HCT116 (cell line): ENCODE measurements at regions not wholly inside any gene's neighbourhood (a gene's known extent, or its start where the extent isn't known, plus 50 kb on each side); places are given as distances from the start of the nearest gene placed in this dataset.

Source experiments
- ATAC-seq: fragments of 200-7000 bp; cut with Tn5 transposase; 2 replicates; pipeline ENCODE4 v1.9.1; 2020; ENCODE audit warnings: mild to moderate bottlenecking, moderate library complexity
- BruUV-seq: library from RNA; stranded (reverse); fragments of 400-500 nt; replicated peaks from 2 replicates; lab custom pipeline; 2021; lab: Mats Ljungman, UMichigan
- CTCF ChIA-PET: fragments of 300-600 bp; sonication (Branson Sonifier 250); formaldehyde crosslinking; loops from one replicate; lab custom pipeline; 2021; ENCODE audit warnings: antibody characterized with exemption; lab: Charles Lee
- POLR2A ChIA-PET: fragments of 300-600, 350-600 bp; sonication (Branson Sonifier 250); formaldehyde crosslinking; loops from one replicate; lab custom pipeline; 2021; ENCODE audit warnings: antibody characterized with exemption; lab: Charles Lee
- RAD21 ChIA-PET, 2 experiments: fragments of 300-600 bp; sonication (Branson Sonifier 250); formaldehyde crosslinking; loops; one replicate each; lab custom pipeline; 2023; ENCODE audit warnings: low total read pairs in 2 of 2; ENCODE audit not compliant: uncharacterized antibody in 2 of 2, unreplicated experiment in 2 of 2, low non-redundant PET in 1 of 2; lab: Charles Lee
- DNase-seq: peaks from one replicate; pipeline ENCODE4 v3.0.0-alpha.2; 2010; ENCODE audit warnings: low read depth, low spot score
- H2AFZ ChIP-seq: fragments of 200-600 bp; shearing (Covaris generic), sonication (generic); 2 replicates; pipeline ENCODE4 v1.6.1; 2017; ENCODE audit warnings: low read depth, mixed run types, mixed read lengths, antibody characterized with exemption, low read length; ENCODE audit not compliant: poor library complexity, severe bottlenecking
- H3K27ac ChIP-seq: 2 replicates; pipeline ENCODE4 v1.5.1; 2012; ENCODE audit warnings: low read depth, low read length
- H3K27me3 ChIP-seq: fragments of 200-600 bp; sonication (generic); 2 replicates; pipeline ENCODE4 v1.6.1; 2016; ENCODE audit warnings: mixed run types, low read length, mixed read lengths; ENCODE audit not compliant: insufficient read depth
- H3K36me3 ChIP-seq, 2 experiments: fragments of 200-500 bp in 1 of 2; fragments of 200-600 bp in 1 of 2; sonication (Bioruptor generic) in 1 of 2; sonication (generic) in 1 of 2; 2 replicates each; pipeline versions ENCODE4 v1.5.1 to v1.6.1; 2014 to 2016; ENCODE audit warnings: low read length in 2 of 2, inconsistent platforms in 1 of 2, mixed read lengths in 1 of 2, mixed run types in 1 of 2; ENCODE audit not compliant: insufficient read depth in 2 of 2, control insufficient read depth in 1 of 2
- H3K4me1 ChIP-seq, 2 experiments: fragments of 200-600 bp in 1 of 2; sonication (generic) in 1 of 2; 2 replicates each; pipeline versions ENCODE4 v1.5.1 to v1.6.1; 2012 to 2017; ENCODE audit warnings: low read length in 2 of 2, inconsistent platforms in 1 of 2, mild to moderate bottlenecking in 1 of 2, mixed read lengths in 1 of 2, mixed run types in 1 of 2, moderate library complexity in 1 of 2; ENCODE audit not compliant: insufficient read depth in 2 of 2, control insufficient read depth in 1 of 2
- H3K4me2 ChIP-seq: fragments of 200-600 bp; sonication (generic); 2 replicates; pipeline ENCODE4 v1.6.1; 2017; ENCODE audit warnings: mixed run types, low read length, mixed read lengths
- H3K4me3 ChIP-seq, 2 experiments: fragments of 200-600 bp in 1 of 2; sonication (generic) in 1 of 2; replicated peaks in 1 of 2; 2 replicates each; pipeline ENCODE4 v1.5.1; 2011 to 2016; ENCODE audit warnings: low read length in 2 of 2, control low read depth in 1 of 2, low read depth in 1 of 2, mild to moderate bottlenecking in 1 of 2, mixed read lengths in 1 of 2, mixed run types in 1 of 2
- H3K79me2 ChIP-seq: fragments of 200-600 bp; sonication (generic); 2 replicates; pipeline ENCODE4 v1.6.1; 2017; ENCODE audit warnings: mild to moderate bottlenecking, mixed run types, low read length, moderate library complexity, mixed read lengths; ENCODE audit not compliant: insufficient read depth
- H3K9ac ChIP-seq: fragments of 200-600 bp; sonication (generic); 2 replicates; pipeline ENCODE4 v1.6.1; 2016; ENCODE audit warnings: low read length, mixed read lengths
- H3K9me2 ChIP-seq: fragments of 200-600 bp; sonication (generic), shearing (Covaris generic); 2 replicates; pipeline ENCODE4 v1.6.1; 2017; ENCODE audit warnings: mixed run types, mild to moderate bottlenecking, moderate library complexity; ENCODE audit not compliant: insufficient read depth
- H3K9me3 ChIP-seq, 2 experiments: fragments of 200-500 bp in 1 of 2; fragments of 200-600 bp in 1 of 2; sonication (Bioruptor generic) in 1 of 2; sonication (generic) in 1 of 2; 2 replicates each; pipeline ENCODE4 v1.6.1; 2014 to 2017; ENCODE audit warnings: low read length in 2 of 2, mixed read lengths in 2 of 2, inconsistent platforms in 1 of 2, low read depth in 1 of 2, mild to moderate bottlenecking in 1 of 2, mixed run types in 1 of 2, moderate library complexity in 1 of 2; ENCODE audit not compliant: control insufficient read depth in 1 of 2, insufficient read depth in 1 of 2
- H4K20me1 ChIP-seq: fragments of 200-600 bp; sonication (generic), shearing (Covaris generic); 2 replicates; pipeline ENCODE4 v1.6.1; 2017; ENCODE audit warnings: mixed run types, mild to moderate bottlenecking, moderate library complexity; ENCODE audit not compliant: insufficient read depth
- ATF3 ChIP-seq: IDR thresholded peaks from 2 replicates; pipeline ENCODE4 v1.6.1; 2012
- CEBPB ChIP-seq: IDR thresholded peaks from 2 replicates; pipeline ENCODE4 v1.6.1; 2012; ENCODE audit warnings: low read depth
- CTCF ChIP-seq, 3 experiments: fragments of 200-600 bp in 1 of 3; sonication (generic) in 1 of 3; IDR thresholded peaks in 2 of 3; conservative IDR thresholded peaks in 1 of 3; 2 replicates each; pipeline ENCODE4 v1.5.1; 2012 to 2017; ENCODE audit warnings: low read depth in 2 of 3, low read length in 2 of 3, antibody characterized with exemption in 1 of 3, borderline replicate concordance in 1 of 3, control low read depth in 1 of 3, mild to moderate bottlenecking in 1 of 3, mixed read lengths in 1 of 3, mixed run types in 1 of 3, moderate library complexity in 1 of 3; ENCODE audit not compliant: insufficient read depth in 1 of 3
- EGR1 ChIP-seq: IDR thresholded peaks from 2 replicates; pipeline ENCODE4 v1.6.1; 2012; ENCODE audit warnings: low read depth
- EZH2 ChIP-seq: fragments of 200-600 bp; sonication (generic); IDR thresholded peaks from 2 replicates; pipeline ENCODE4 v1.6.1; 2017; ENCODE audit warnings: antibody characterized with exemption, mixed run types
- EZH2phosphoT487 ChIP-seq: fragments of 200-600 bp; IDR thresholded peaks from 2 replicates; pipeline ENCODE4 v1.6.1; 2018; ENCODE audit warnings: antibody characterized with exemption, borderline replicate concordance
- FOSL1 ChIP-seq: IDR thresholded peaks from 2 replicates; pipeline ENCODE4 v1.6.1; 2012; ENCODE audit warnings: low read depth
- JUND ChIP-seq: IDR thresholded peaks from 2 replicates; pipeline ENCODE4 v1.6.1; 2012
- MAX ChIP-seq: IDR thresholded peaks from 2 replicates; pipeline ENCODE4 v1.6.1; 2012
- POLR2A ChIP-seq: IDR thresholded peaks from 2 replicates; pipeline ENCODE4 v1.7.0; 2011; ENCODE audit warnings: borderline replicate concordance; ENCODE audit not compliant: insufficient read depth, insufficient read length; ENCODE audit errors: extremely low read depth
- POLR2AphosphoS5 ChIP-seq: IDR thresholded peaks from 2 replicates; pipeline ENCODE4 v1.6.1; 2011; ENCODE audit warnings: mild to moderate bottlenecking, low read depth, low read length, moderate library complexity
- RAD21 ChIP-seq: IDR thresholded peaks from 2 replicates; pipeline ENCODE4 v1.6.1; 2012; ENCODE audit warnings: low read depth, mild to moderate bottlenecking
- REST ChIP-seq: IDR thresholded peaks from 2 replicates; pipeline ENCODE4 v1.6.1; 2012; ENCODE audit warnings: low read depth
- SIN3A ChIP-seq: IDR thresholded peaks from 2 replicates; pipeline ENCODE4 v1.6.1; 2012; ENCODE audit warnings: low read depth
- SP1 ChIP-seq: IDR thresholded peaks from 2 replicates; pipeline ENCODE4 v1.6.1; 2012; ENCODE audit warnings: low read depth
- SRF ChIP-seq: IDR thresholded peaks from 2 replicates; pipeline ENCODE4 v1.6.1; 2012; ENCODE audit warnings: low read depth
- YY1 ChIP-seq: IDR thresholded peaks from 2 replicates; pipeline ENCODE4 v1.6.1; 2011; ENCODE audit warnings: low read length, low read depth, moderate library complexity, mild to moderate bottlenecking; ENCODE audit not compliant: insufficient replicate concordance; ENCODE audit errors: extremely low read depth
- ZBTB33 ChIP-seq: IDR thresholded peaks from 2 replicates; pipeline ENCODE4 v1.6.1; 2011; ENCODE audit warnings: mild to moderate bottlenecking, low read length, moderate library complexity; ENCODE audit not compliant: insufficient replicate concordance; ENCODE audit errors: extremely low read depth
- ZFX ChIP-seq: fragments of 450-650 bp; IDR thresholded peaks from 2 replicates; pipeline ENCODE4 v1.6.1; 2017
- ZNF274 ChIP-seq: fragments of 200-500 bp; sonication (Bioruptor generic); IDR thresholded peaks from 2 replicates; pipeline ENCODE4 v1.6.1; 2014; ENCODE audit warnings: mild to moderate bottlenecking, low read depth, low read length, inconsistent platforms
- intact Hi-C: fragments of 100-400 bp; cut with micrococcal nuclease; formaldehyde crosslinking; loops from 2 replicates; pipeline ENCODE4 v1.10.0; 2022

GRCh38 chr2:34475156-34475555 is 876.1 kb upstream of the FAM98A start (continued):
- TF ChIP-seq ZBTB33 (no peak), SIN3A (no peak), FOSL1 (no peak), SRF (no peak), EZH2 (no peak), JUND (no peak), ZFX (no peak), POLR2A (no peak), SP1 (no peak), MAX (no peak), EZH2phosphoT487 (no peak)

GRCh38 chr2:34474646-34475045 is 875.5 kb upstream of the FAM98A start:
- Histone ChIP-seq H3K4me1 (no peaks in the 10 kb centered on the region), H3K9ac (no peak overlapping the region), H3K79me2 (no peaks in the 10 kb centered on the region), H4K20me1 (no peaks in the 10 kb centered on the region), H3K4me3 (no peak overlapping the region), H3K4me2 (no peak overlapping the region), H3K9me2 (no peaks in the 10 kb centered on the region), H3K27ac (no peak overlapping the region), H3K36me3 (no peaks in the 10 kb centered on the region), H2AFZ (no peak overlapping the region), H3K9me3 (no peaks in the 10 kb centered on the region), H3K27me3 (no peaks in the 10 kb centered on the region)
- ChIA-PET CTCF (no interaction called here), RAD21 (no interaction called here), POLR2A (no interaction called here)
- intact Hi-C loops, result no loop called here
- ATAC-seq (no peak), DNase-seq (no peak)
- no TSS peak for BruUV-seq
- TF ChIP-seq YY1 (no peak), SP1 (no peak), POLR2AphosphoS5 (no peak), EGR1 (no peak), REST (no peak), RAD21 (no peak), EZH2 (no peak), CTCF (IDR thresholded peaks at IDR 0.05 in 2 of 3, conservative IDR thresholded peaks at IDR 0.05 in 1 of 3; ENCODE audit: borderline replicate concordance in 1 of 3, insufficient read depth in 1 of 3, low read depth in 2 of 3, low read length in 2 of 3) (no peak), CEBPB (no peak), MAX (no peak), SRF (no peak), ZNF274 (no peak), ATF3 (no peak)
